Cardiac septum (tissue), 1 donor: ENCODE measurements at regions not wholly inside any gene's neighbourhood (a gene's known extent, or its start where the extent isn't known, plus 50 kb on each side); places are given as distances from the start of the nearest gene placed in this dataset.
"Not testable (repeated sequence)": the region's sequence is repeated elsewhere in the genome, so short reads cannot be mapped to it uniquely, and the experiment has no call there.

Experiments
- DNase-seq: peaks from one replicate; pipeline ENCODE4 v3.0.0-alpha.2; 2020; ENCODE audit warnings: low spot score
- intact Hi-C: fragments of 100-400 bp; cut with DNase I; formaldehyde crosslinking; loops from one replicate; pipeline ENCODE4 v1.14.0; 2022
- donor health status: DM: no; HTN: no; CAD: no.

GRCh38 chr3:87462228-87462627 is 185.8 kb upstream of the POU1F1 start:
- intact Hi-C loops: no loop called here
- no peak for DNase-seq

GRCh38 chr3:87461443-87461842 is 185.1 kb upstream of the POU1F1 start:
- DNase-seq: no peak
- intact Hi-C loops: no loop called here

GRCh38 chr3:87461036-87461435 is 184.7 kb upstream of the POU1F1 start:
- no peak for DNase-seq
- intact Hi-C loops: no loop called here

- no peak for DNase-seq
- intact Hi-C loops: no loop called here
Measured at GRCh38 chr3:87448558-87448957, 172.2 kb upstream of the POU1F1 start.

GRCh38 chr3:87446849-87447387 is 170.5 kb upstream of the POU1F1 start:
- intact Hi-C loops: no loop called here
- DNase-seq: no peak

- no peak for DNase-seq
Measured at GRCh38 chr3:87442470-87442869, 166.1 kb upstream of the POU1F1 start.

GRCh38 chr3:87437765-87438164 is 161.4 kb upstream of the POU1F1 start:
- intact Hi-C loops: no loop called here
- no peak for DNase-seq

More at GRCh38 chr3:87442470-87442869, 166.1 kb upstream of the POU1F1 start:
- intact Hi-C loops: no loop called here

GRCh38 chr3:87436781-87437543 is 160.6 kb upstream of the POU1F1 start:
- DNase-seq: no peak
- intact Hi-C loops: no loop called here

GRCh38 chr3:87435926-87436620 is 159.7 kb upstream of the POU1F1 start:
- no peak for DNase-seq
- intact Hi-C loops: no loop called here

- DNase-seq, intact Hi-C loops: not testable (repeated sequence)
Measured at GRCh38 chr3:87433445-87433844, 157.1 kb upstream of the POU1F1 start.

GRCh38 chr3:87426918-87427317 is 150.5 kb upstream of the POU1F1 start:
- DNase-seq: no peak
- intact Hi-C loops: no loop called here

GRCh38 chr3:87425056-87425455 is 148.7 kb upstream of the POU1F1 start:
- intact Hi-C loops: no loop called here
- DNase-seq: no peak

- no peak for DNase-seq
- intact Hi-C loops: no loop called here
Measured at GRCh38 chr3:87423336-87423735, 147.0 kb upstream of the POU1F1 start.

GRCh38 chr3:87422333-87422732 is 145.9 kb upstream of the POU1F1 start:
- no peak for DNase-seq
- intact Hi-C loops: no loop called here

GRCh38 chr3:87420171-87420570 is 143.8 kb upstream of the POU1F1 start:
- no peak for DNase-seq
- intact Hi-C loops: no loop called here

- intact Hi-C loops: no loop called here
- DNase-seq: no peak
Measured at GRCh38 chr3:87414271-87414670, 137.9 kb upstream of the POU1F1 start.

GRCh38 chr3:87413814-87414213 is 137.4 kb upstream of the POU1F1 start:
- intact Hi-C loops: no loop called here

GRCh38 chr3:87410110-87410509 is 133.7 kb upstream of the POU1F1 start:
- intact Hi-C loops: no loop called here
- no peak for DNase-seq

More at GRCh38 chr3:87413814-87414213, 137.4 kb upstream of the POU1F1 start:
- no peak for DNase-seq

GRCh38 chr3:87398168-87398801 is 121.9 kb upstream of the POU1F1 start:
- DNase-seq: no peak
- intact Hi-C loops: no loop called here

- DNase-seq: no peak
- intact Hi-C loops: no loop called here
Measured at GRCh38 chr3:87397211-87397610, 120.8 kb upstream of the POU1F1 start.
